IMR-90 (cell line): ENCODE measurements at regions not wholly inside any gene's neighbourhood (a gene's known extent, or its start where the extent isn't known, plus 50 kb on each side); places are given as distances from the start of the nearest gene placed in this dataset.

Experiments
- CEBPB ChIP-seq: IDR thresholded peaks from 2 replicates; pipeline ENCODE4 v1.6.1; 2012; ENCODE audit warnings: low read depth, low read length, improper control_type of control experiment
- CTCF ChIP-seq: conservative IDR thresholded peaks from 2 replicates; pipeline ENCODE4 v1.5.1; 2012; ENCODE audit warnings: mild to moderate bottlenecking, low read depth, low read length, improper control_type of control experiment
- MAFK ChIP-seq: IDR thresholded peaks from 2 replicates; pipeline ENCODE4 v1.6.1; 2012; ENCODE audit warnings: low read depth, low read length, improper control_type of control experiment
- MXI1 ChIP-seq: IDR thresholded peaks from 2 replicates; pipeline ENCODE4 v1.6.1; 2012; ENCODE audit warnings: low read depth, mild to moderate bottlenecking, low read length, moderate library complexity, borderline replicate concordance
- POLR2A ChIP-seq: IDR thresholded peaks from 2 replicates; pipeline ENCODE4 v1.6.1; 2012; ENCODE audit warnings: mild to moderate bottlenecking, low read depth, low read length
- RAD21 ChIP-seq: IDR thresholded peaks from 2 replicates; pipeline ENCODE4 v1.6.1; 2012; ENCODE audit warnings: low read length, improper control_type of control experiment

- no peak for TF ChIP-seq CEBPB
- no peak for TF ChIP-seq CTCF
- no peak for TF ChIP-seq POLR2A
- no peak for TF ChIP-seq MXI1
- no peak for TF ChIP-seq RAD21
- no peak for TF ChIP-seq MAFK
Measured at GRCh38 chr1:5750186-5751162, 241.8 kb downstream of the NPHP4 start.
